GM19351 (cell line): ENCODE measurements at regions not wholly inside any gene's neighbourhood (a gene's known extent, or its start where the extent isn't known, plus 50 kb on each side); places are given as distances from the start of the nearest gene placed in this dataset.

Source experiments
- ATAC-seq: cut with Tn5 transposase; IDR thresholded peaks from one replicate; pipeline ENCODE4 v1.9.1; 2021; ENCODE audit warnings: mild to moderate bottlenecking, moderate library complexity; ENCODE audit not compliant: unreplicated experiment

DNA sequence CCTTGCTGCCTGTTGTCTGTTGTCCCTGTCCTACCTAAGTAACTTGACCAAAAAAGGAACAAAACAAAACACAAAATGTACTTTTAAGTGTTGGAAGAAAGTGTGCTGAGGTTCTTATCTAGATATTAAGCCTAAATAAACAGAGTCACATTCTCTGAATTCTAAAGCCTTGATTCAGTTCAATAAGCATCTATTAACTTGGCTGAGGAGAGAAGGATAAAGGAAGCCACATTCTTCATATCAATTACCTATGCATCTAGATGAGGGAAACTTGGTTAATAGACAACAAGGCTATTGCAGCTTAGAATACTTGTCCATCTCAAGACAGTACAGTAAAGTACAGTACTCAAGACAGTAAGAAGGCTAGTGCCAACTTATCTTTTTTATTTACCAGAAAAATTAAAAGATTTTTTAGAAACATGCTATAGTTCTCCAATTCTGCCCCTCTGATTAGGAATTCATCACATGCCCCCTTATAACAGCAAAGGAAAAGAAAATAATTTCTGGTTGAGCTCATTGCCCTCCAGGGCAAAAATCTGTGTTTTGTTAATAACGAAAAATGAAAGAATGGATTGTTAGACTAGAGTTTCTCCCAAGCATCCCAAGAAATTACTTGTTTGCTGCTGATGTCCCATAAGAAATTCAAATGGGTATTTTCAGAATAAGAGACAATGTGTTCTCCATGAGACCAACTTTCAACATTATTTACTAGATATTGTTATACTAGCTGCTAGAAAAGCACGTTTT is 546.5 kb upstream of the SEMA3D start:
- ATAC-seq, result no peak

DNA sequence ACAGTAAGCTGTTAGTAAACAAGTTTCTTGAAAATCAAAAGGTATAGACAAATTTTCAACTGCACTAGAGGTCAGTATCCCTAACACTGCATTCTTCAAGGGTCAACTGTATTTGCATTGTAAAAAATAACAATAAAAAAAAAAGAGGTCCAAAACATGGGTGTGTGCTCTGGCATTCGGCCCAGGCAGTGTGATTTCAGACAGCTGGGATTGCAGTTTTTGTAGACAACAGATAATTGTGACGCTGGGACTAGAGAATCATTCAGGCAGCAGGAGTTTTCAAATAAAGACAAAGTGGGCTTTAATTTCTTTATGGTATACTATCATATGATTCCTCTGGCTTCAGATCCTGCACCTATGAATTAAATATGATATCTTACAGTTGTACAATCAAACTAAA is 543.2 kb upstream of the SEMA3D start:
- ATAC-seq, result no peak

DNA sequence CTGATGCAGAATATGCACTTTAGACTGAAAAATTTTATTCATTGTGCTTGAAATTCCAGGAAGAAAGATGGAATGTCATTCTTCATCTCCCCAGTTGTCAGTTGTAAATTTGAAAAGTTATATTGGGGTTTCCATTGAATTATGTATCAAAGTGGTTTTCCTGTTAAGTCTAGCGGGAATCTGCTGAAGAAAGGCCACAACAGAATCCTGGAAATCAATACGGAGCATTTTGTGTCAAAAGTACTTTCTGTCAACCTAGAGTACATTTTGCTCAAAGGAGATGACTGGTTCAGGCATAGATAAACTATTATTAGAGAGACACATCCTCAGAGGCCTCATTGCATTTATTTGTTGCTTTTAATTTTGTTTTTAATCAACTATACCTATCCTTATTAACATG is 538.2 kb upstream of the SEMA3D start:
- ATAC-seq, result no peak

DNA sequence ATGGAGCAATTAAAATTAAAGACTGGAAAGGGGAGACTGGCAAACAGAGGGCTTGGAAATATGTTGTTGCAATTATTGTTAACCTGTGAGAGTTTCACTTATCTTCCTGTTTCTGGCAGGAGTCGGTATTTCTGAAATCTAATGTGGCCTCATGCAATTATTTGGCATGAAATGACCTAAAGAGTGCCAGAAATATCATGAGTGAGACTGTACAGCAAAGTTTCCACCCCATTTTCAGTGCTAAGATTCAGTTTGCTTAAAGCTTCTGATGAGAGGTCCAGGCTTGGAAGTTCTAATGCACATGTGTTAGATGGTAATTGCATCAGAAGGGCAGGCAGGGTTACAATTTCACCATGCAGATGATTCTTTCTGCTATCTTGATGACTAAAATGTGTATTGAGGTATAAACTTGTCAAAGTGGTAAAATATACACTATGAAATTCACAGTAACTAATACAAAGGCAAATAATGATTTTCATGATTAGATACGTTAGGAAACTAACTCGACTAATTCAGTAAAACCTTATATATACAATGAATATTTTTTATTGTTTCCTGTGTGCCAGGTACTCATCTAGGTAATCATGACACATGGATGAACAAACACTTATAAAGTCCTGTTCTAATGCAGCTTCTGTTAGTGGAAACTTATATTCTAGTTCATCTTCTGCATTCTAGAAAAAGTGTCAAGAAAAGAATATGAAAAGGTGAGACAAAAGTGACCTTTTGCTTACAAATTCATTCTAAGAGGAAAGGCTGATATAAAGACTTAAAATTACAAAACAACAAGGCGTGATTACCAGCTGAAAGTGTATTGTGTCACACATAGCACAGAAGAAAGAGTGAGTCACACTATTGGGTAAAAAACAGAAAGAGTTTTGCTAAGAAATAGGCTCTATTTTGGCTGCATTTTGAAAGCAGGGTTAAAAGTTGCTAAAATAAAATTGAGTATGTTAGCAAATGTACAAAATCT is 533.4 kb upstream of the SEMA3D start:
- ATAC-seq, result no peak

DNA sequence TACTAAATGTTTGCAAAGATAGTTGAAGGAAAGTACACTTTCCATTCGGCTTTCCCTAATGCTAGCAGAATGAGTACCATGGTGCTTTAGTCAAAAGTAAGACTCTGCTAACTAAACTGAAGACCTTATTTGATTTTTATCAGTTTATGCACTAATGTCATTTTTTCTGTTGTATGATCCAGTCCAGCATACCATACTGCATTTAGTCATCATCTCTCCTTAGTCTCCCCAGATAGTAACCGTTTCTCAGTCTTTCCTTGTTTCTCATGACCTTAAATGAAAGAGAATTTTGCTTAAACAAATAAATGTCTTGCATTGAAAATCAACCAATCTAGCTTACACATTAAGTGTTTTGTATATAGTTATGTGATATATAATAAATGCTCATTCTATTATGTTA is 529.5 kb upstream of the SEMA3D start:
- ATAC-seq, result no peak

DNA sequence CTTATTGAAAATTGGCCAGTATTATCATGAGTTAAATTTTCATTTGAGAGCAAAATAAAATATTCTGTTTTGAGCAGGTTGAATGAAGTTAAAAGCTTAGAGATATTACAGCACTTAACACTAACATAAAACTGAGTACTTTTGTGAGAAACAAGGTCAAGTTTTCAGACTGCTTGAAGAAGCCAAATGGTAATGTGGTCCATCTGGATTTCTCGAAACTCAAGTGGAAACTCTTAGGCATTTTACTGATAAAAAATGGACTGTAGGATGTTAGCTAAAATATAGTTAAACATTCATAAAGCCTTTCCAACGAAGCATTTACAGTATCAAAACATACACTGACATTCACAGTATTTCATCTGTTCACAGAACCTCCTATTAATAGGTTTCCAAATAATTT is 528.1 kb upstream of the SEMA3D start:
- ATAC-seq, result no peak

DNA sequence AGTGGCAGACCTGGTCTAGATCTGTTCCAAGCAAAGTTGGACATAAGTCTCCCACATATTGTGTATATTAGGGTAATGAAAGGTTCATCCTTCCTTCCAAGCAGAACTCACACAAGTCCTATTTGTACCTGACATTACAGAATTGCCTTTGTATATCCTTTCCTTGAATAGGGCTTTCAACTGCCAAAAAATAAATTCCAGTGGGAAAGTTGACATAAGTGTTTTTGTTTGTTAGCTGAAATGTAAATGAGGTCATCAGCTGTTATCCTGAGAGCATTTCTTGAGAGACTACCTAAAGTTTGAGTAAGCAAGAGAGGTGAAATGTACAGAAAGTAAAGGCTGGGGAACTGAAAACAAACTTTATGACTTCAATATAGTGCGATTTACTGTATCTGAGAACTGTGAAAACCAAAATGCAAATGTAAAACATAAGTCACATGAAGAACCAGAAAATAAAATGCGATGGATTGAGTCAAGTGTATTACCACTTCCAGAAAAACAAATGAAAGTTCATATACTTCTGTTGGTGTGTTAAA is 527.3 kb upstream of the SEMA3D start:
- ATAC-seq, result peak; percentile 81

DNA sequence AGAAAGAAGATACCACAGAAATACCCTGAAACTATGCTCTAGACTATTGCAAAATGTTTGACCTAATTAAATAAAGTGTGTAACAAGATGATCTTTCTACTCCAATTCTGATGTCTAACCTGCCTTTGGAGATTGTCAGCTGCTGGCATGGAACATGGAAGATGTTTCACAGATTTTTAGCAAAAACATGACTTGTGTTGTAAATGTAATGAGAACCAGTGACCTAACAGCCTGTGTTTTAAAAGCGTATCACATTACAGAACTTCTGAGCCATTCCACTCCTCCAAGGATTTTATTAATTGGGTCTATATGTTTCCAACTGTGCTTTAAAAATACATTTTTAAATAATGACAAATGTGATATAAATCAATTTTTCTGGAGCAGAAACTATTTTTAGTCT is 526.3 kb upstream of the SEMA3D start:
- no peak for ATAC-seq

DNA sequence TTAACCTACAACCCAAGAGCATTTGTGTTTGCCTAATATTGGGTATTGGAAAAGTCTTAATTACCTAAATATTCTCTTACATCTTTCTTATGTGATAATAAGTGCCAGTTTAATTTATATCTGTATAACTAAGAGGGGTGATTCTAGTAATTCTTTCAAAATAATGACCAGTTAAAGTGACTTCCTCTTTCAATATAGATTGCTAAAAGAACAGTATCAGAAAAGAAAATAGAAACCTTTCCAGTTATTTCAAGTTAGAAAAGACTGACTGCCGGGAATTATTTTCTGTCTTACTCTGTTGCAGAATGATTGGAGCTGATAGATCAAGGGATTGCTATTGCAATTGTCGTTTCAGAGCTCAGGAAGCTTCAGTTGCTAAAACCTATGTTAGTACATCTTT is 525.0 kb upstream of the SEMA3D start:
- ATAC-seq, result no peak

DNA sequence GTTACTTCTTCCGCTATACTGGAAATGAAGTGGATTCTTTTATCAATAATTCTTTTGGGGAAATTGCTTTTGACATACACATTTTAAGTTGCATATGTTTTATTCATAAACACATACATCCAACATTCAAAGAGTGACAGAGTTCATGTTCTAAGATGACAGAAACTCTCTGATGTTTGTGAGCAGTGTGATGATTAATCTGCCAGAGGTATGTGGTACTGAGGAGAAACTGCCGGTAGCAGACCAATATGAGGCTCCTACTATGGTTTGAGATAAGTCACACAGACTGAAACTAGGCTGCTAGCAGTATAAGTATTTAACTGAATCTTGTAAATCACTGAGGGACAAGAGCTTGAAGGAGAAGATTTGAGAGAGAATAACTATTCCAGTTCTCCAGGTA is 524.1 kb upstream of the SEMA3D start:
- no peak for ATAC-seq

DNA sequence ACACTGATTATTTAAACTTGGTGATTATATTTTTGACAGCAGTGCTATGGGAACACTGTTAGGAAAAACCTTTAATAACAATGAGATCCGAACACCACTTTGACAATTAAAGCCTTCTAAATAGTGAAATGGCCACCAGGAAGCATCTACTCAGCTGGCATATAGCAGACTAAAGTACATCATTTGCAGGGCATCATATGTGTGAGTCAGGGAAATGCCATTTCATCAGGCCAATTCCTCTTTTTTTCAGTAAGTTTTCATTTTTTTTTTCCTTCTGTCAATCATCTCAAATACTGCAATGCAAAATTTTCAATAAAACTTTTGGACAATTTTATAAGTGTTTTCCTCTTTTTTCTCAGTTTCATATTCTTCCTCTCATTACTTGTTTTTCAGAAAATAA is 521.4 kb upstream of the SEMA3D start:
- ATAC-seq, result no peak

DNA sequence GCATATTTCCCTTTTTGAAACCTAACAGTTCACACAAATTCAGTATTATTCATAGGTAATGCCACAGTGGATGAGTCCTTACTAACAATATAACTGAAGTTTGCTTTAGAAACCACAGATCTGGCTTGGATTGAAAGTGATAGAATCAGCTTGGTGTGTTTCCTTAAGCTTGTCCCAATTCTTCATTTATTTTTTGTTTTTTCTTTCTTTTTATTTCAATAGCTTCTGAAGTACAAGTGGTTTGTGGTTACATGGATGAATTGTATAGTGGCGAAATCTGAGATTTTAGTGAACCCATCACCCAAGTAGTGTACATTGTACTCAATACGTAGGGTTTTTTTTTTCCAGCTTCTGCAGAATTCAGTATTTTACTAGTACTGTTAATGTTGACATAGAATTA is 518.2 kb upstream of the SEMA3D start:
- no peak for ATAC-seq

DNA sequence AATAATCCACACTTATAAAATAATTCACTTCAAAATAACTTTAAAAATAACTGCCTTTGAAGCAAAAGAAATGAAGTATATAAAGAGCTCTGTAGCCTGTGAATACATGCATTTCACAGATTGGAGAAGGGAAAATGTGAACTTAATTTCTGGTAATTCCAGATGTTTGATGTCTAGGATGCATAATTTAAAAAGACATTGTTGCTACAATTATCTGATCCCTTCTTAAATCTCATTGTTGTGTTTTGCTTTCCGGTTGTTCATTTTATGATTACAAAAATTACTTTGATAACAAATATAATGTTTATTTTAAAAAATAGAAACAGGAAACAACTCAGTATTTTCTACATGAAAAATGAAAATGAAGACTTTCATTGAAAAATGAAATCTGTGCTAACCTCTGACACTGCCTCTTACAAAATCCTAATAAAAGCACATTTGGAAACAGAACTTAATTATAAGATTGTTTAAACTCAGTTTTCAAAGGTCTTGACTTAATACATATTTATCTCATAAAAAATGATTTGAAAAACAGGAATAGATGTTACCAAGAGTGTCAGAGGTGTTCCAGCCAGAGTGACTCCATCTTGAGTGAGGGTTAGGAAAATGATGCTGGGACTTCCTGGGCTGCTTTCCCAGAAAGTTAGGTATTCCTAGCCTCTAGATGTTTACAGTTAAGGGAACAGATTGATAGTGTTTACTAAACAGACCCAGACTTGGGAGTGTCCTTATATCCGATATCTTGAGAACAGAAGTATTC is 516.6 kb upstream of the SEMA3D start:
- ATAC-seq, result no peak

DNA sequence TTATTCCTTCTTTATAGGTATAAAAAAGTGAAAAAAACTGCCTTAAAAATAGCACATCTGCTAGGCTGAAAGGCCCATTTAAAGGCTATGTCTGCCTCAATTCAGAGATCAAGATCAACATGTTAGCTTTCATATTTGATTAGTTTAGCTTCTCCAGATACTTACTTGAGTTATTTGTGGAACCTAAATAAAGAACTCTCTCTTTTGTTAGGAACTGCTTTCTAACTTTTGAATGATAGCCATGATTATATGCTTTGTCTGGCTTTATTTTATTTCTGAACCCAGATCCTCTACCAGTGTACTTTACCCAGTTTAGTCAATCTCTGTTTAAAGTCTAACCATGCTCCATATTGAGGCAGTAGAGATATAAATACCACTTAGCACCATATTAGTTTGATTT is 515.5 kb upstream of the SEMA3D start:
- no peak for ATAC-seq

DNA sequence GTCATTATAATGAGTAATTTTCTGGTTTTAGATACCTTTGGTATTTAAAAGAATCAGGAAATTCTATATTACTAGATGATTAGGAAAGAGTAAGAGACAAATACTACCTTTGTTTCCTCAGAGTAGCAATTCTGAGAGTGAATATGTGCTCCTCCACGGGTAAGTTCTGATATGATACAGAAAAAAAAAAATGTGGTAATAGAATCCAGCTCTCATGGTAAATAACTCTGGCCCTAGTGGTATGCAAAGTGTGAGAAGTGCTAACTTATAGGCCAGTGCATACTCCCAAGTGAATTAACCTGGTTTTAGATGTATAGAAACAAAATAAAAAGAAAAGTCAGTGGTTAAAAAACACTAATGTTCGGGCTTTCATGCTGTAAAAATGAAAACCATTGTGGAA is 512.6 kb upstream of the SEMA3D start:
- no peak for ATAC-seq

DNA sequence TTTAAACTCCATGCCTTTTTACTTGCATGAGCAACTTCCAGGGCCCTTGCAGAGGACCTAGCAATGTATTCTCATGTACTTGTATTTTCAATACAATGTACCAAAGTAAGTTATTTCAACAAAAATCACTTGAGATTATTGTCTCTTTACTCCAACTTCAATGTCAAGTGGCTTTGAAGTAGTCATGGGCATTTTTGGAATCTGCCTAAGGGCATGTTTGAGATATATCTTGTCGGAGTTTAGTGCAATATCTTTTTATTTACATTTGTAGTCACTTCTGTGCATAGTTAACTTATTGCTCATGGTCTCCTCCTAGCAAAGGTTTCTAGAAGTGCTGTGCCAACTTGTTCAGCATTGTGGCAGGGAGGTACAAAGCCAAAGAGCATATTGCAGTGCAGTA is 508.7 kb upstream of the SEMA3D start:
- no peak for ATAC-seq

DNA sequence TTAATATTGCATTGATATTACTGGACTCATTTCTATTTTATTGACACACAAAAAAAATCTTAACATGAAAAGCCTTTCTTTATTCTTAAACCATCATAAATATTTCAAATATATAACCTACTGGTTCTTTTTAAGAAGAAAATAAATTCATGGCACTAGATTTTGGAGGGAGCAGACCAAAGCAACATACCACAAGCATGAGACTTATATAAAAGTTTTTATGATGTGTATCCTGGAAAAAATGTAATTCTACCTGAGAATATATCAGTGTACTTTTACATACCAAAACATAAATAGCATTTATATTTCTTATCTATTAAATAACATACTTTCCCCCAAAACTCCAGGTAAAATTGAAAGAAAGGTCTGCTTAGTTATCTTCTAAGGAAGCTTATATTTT is 508.2 kb upstream of the SEMA3D start:
- ATAC-seq, result no peak

DNA sequence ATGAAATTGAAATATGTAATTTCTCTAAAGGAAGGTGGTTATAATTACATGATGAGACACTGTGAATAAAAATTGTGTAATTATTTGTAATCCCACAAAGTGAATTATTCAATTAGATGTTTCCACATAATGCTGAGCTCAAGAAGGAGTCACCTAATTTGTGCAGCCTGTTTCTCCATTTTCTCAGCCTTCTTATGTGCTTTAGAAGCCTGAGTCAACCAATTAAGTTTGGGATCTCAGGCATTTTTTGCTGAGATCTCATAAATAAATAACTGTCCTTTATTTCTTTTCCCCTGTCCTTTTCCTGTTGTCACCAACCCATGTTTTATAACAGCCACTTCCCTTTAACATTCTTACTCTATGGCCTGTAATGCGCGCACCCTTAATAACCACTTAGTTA is 506.5 kb upstream of the SEMA3D start:
- no peak for ATAC-seq

DNA sequence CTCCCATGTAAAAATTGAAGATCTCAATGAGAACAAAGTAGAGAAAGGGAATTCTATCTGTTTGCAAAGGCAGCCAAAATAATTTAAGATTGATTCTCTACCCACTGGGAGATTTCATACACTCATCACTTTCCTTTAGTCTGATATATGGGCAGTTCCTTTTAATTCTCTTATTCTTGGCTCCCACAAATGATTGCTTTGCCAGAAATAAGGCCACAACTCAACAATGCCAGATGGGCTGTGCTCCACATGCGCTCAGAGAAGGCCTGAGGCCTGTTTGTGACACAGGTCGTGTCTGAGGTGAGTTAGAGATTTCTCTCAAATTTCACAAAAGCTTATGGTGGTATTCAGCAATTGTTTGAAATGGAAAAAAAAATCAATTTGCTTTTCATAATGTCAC is 501.9 kb upstream of the SEMA3D start:
- ATAC-seq, result no peak

DNA sequence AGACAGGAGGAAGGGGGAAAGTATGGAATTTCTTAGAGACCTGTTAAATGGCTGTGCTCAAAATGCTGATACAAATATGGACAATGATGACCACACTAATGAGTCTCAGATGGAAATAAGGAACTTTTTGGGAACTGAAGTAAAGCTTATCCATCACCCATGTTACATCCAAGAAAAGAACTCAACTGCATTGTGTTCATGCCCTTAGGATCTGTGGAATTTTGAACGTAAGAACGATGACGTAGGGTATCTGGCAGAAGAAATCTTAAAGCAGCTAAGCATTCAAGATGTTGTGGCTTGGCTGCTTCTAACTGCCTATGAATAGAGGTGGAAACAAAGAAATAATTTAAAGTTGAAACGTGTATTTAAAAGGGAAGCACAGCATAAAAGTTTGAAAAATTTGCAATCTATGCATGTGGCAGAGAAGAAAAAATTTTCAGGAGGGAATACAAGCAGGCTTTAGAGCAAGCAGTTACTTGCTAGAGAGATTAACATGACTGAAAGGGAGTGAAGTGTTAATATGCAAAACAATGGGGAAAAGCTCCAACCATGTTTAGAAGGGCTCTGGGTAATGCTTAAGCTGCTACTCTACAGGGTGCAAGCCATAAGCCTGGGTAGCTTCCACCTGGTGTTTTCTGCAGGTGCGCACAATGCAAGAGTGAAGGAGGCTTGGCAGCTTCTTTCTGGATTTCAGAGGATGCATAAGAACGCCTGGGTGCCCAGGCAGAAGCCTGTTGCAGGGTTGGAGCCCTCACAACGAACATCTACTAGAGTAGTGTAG is 499.7 kb upstream of the SEMA3D start:
- ATAC-seq, result no peak
